GM12891 (cell line): ENCODE measurements at regions not wholly inside any gene's neighbourhood (a gene's known extent, or its start where the extent isn't known, plus 50 kb on each side); places are given as distances from the start of the nearest gene placed in this dataset.

ENCODE experiments used
- POLR2A ChIP-seq: IDR thresholded peaks from 2 replicates; pipeline ENCODE4 v1.6.1; 2011; ENCODE audit warnings: low read depth, low read length, control low read depth
- POLR2AphosphoS5 ChIP-seq: IDR thresholded peaks from 2 replicates; pipeline ENCODE4 v1.6.1; 2011; ENCODE audit warnings: low read depth, low read length, control low read depth
- TAF1 ChIP-seq: IDR thresholded peaks from 2 replicates; pipeline ENCODE4 v1.6.1; 2011; ENCODE audit warnings: low read depth, low read length, control low read depth

GRCh38 chr6:73985891-73986290 lies 289.9 kb downstream of the CD109 start:
- TF ChIP-seq POLR2A (no peak), TAF1 (no peak), POLR2AphosphoS5 (no peak)
